HG03354 (cell line): ENCODE measurements at regions not wholly inside any gene's neighbourhood (a gene's known extent, or its start where the extent isn't known, plus 50 kb on each side); places are given as distances from the start of the nearest gene placed in this dataset.

Experiments used
- ATAC-seq: cut with Tn5 transposase; IDR thresholded peaks from one replicate; pipeline ENCODE4 v1.9.1; 2021; ENCODE audit warnings: mild to moderate bottlenecking; ENCODE audit not compliant: unreplicated experiment, poor library complexity, severe bottlenecking

GRCh38 chr5:51024263-51024662 lies 357.8 kb downstream of the PARP8 start:
- no peak for ATAC-seq

DNA sequence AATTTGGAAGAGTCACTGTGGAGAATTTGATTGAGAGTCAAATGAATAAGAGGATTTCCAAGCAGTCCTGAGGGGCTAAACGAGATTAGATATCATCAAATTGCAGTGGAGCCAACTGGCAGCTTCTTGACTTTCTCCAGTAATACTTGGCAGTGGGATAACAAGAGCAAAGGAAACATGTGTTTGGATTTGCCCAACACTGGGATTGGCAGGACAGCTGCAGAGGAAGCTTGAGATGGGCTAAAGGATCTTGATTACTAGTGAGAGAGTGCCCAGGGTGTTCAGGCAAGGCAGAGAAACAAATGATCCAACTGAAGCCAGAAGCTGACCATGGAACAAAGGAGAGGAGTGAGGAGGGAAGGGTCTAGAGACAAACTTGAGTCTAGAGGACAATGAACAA lies 356.0 kb upstream of the ISL1 start:
- no peak for ATAC-seq

GRCh38 chr5:51028394-51028793 lies 354.9 kb upstream of the ISL1 start:
- ATAC-seq, result no peak

- no peak for ATAC-seq
Measured at GRCh38 chr5:51033215-51033614, 350.0 kb upstream of the ISL1 start.

DNA sequence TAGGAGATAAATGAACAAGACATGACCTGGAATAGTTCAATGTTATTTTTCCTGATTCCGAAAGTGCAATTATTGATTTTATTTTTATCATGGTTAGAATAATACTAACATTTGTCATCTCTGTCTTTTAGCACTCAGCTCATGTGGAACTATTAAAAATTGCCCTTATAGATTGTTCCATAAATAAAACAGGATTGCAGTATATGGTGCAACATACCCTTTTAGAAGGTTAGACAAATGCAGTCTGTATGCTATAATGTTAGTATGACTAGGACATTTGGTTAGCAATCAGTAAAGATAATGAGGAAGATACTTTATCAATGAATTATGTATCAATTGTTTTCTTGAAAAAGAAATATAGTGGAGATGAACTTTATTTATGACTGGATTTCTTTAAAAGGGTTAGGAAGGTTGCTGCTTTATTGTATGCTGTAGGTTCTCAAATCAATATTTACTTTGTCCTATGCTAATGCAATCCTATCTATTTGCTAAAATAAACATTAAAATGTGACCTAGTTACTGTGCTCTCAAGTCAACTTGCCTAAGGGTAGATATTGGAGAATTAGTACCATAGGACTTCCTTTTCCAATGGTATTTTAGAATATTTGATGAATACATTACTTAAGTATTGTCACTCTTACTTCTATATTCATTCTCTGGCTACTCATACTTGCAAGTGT lies 348.9 kb upstream of the ISL1 start:
- no peak for ATAC-seq

DNA sequence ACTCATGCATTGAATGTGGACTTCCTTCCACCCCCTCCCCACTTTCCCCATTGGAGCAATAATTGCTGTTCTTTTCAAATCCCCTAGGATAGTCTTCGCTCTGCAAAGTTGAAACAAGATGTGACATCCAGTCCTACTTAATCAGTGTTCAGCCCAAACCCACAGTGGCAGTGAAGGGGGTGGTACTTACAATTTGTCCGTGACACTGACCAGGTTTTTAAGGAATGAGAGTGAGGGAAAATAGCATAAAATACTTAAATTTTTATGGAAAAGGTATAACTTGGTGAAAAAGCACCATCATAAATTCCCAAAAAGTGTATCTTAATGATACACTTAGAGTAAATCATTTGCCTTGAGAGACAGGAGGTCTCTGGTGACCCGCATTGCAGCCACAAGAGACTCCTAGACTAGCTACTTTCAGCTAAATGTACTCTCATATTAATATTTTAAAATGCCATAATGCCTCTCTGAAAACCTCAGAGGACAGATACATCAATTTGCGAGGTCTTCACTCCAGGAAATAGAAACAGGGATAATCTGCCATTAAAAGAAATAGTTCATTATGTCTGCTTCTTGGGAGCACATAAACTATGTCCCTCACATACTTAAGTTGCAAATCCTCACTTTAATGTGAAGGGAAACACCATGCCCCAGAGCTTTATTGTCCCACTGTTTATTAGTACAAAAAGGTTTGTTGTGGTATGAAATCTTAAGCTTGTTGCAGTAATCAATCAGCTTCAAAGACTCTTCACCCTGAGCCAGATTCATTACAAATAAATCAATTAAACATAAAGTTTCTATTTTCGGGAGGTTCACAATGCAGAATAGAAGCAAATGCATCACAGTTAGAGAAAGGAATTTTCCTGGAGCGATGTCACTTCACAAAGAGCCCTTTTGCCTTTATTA lies 343.6 kb upstream of the ISL1 start:
- ATAC-seq, result no peak

GRCh38 chr5:51043745-51044144 lies 339.5 kb upstream of the ISL1 start:
- ATAC-seq, result no peak

DNA sequence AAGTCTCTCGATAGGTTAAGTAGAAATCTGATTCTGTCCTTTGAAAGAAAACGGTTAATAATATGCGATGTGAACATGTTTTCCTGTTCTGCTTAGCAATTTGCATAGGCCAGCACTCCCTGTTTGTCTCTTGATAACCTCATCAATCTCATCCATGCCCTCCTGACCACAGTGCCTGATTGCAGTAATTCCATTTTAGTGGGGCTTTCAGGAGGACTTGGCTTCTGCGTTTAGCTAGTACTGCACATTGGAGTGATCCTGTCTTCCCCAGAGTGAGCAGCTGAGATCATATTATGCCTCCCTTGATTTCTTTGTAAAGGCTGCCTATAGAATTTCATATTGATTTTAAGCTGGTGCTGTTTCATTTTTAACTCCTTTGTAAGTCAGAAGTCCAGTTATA lies 335.9 kb upstream of the ISL1 start:
- ATAC-seq, result no peak

GRCh38 chr5:51053361-51053760 lies 329.9 kb upstream of the ISL1 start:
- ATAC-seq, result no peak

GRCh38 chr5:51060953-51061352 lies 322.3 kb upstream of the ISL1 start:
- ATAC-seq, result no peak

DNA sequence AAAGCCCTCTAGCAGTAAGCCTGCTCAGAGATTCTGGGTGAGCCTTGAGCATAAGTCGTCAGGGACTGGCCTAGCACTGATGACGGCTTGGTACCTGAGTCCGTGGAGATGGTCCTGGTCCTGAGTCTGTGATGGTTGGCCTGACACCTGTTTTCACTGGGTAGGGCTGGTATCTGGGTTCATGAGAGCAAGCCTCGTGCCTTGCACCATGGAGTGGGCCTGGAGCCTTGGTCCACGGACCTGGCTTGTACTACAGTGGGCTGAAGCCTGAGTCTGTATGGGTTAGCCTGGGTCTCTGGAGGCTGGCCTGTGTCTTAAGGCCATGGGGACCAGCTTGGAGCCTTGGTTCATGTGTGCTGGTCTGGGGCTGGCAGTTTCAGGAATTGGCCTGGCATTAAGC lies 310.3 kb upstream of the ISL1 start:
- ATAC-seq, result no peak

- ATAC-seq, result no peak
Measured at GRCh38 chr5:51082741-51083140, 300.5 kb upstream of the ISL1 start.

DNA sequence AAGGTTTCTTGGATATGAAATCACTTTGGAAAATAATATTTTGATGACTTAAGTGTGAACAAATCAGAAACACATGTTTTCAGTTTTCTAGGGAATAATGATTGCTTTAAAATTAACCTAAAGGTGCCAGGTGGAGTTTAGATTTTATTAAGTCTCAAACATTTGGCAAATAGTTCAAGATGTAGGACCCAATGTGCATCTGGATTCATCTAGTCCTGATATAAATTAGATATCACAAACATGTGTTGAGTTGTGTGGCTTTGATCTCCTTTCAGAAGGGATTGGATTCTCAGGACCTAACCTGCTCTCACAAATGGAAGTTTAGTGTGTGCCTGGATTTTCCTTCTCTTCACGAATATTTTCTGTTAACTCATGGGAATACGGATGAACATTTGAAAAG lies 291.4 kb upstream of the ISL1 start:
- no peak for ATAC-seq

DNA sequence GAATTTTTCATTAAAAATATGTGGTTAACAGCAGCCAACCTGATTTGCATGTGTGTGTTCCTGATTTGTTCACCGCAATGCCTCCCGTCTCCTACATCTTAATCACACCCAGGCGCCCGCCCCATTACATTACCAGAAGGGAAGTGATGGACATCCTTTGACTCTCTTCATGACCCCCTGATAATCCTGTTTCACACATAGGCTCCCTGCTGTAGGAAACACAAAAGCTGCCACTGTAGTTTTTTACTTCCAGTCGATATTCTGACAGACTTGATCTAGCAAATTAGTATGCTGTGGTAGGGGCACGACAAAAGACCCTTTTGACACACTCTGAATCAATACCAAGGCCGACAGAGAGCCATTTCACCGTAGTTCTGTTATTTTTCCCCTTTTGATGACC lies 287.8 kb upstream of the ISL1 start:
- ATAC-seq, result no peak

- ATAC-seq, result no peak
Measured at GRCh38 chr5:51096859-51097258, 286.4 kb upstream of the ISL1 start.

- no peak for ATAC-seq
Measured at GRCh38 chr5:51099173-51099853, 283.9 kb upstream of the ISL1 start.

DNA sequence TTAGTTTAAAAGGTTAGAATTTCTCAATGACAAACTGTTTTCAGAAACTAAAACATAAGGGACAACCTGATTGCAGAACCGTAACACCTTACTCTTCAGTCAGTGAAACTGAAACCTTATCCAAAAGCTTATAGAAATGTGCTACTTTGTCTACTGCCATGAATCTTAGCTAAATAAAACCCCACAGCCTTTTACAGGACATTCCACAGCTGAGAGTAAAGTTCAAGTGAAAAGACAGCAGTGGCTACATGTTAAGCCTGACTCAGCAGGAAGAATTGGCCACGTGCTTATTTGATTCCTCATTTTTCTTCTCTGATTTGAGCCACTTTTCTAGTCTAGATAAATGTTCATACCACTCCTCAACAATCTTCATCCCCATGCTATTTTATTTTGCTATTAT lies 278.7 kb upstream of the ISL1 start:
- ATAC-seq, result no peak

- no peak for ATAC-seq
Measured at GRCh38 chr5:51109786-51110410, 273.4 kb upstream of the ISL1 start.

GRCh38 chr5:51131266-51131665 lies 252.0 kb upstream of the ISL1 start:
- ATAC-seq, result no peak

DNA sequence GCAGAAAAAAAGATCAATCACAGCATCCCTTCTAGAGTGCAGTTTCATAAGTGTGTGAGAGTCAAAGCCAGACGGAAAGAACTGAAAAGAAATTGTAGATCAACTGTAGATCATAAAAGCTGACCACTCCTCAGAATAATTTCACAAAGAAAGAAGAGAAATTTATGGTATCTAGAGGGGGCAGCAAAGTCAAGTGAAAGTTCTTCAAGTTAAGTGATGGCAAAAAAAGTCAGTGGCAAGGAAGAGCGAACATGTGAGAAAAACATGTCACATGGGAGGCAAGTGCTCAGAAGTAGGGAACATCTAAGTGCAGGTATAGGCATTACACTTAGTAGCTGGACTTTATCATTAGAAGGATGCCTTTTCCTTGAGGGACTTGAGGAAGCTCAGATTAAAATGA lies 245.1 kb upstream of the ISL1 start:
- no peak for ATAC-seq
